GM13976 (cell line): ENCODE measurements at regions not wholly inside any gene's neighbourhood (a gene's known extent, or its start where the extent isn't known, plus 50 kb on each side); places are given as distances from the start of the nearest gene placed in this dataset.

Experiments used
- DNase-seq: peaks from one replicate; pipeline ENCODE4 v3.0.0; 2012; ENCODE audit warnings: low spot score
- CTCF ChIP-seq: IDR thresholded peaks from 2 replicates; pipeline ENCODE4 v1.5.1; 2012; ENCODE audit warnings: borderline replicate concordance, mild to moderate bottlenecking; ENCODE audit not compliant: insufficient read depth; ENCODE audit errors: extremely low read depth, missing control alignments, control extremely low read depth
- in situ Hi-C: fragments of 300-500 bp; cut with MboI; formaldehyde crosslinking; loops from one replicate; pipeline ENCODE4 v1.12.0; 2022; ENCODE audit warnings: low sequenced_read_pairs, mixed read lengths, inconsistent platforms; ENCODE audit not compliant: unreplicated experiment

- DNase-seq = no peak
- no peak for TF ChIP-seq CTCF
- in situ Hi-C loops = no loop called here
These were observed 1420.1 kb upstream of the ACO1 start for GRCh38 chr9:30964332-30964731.

DNA sequence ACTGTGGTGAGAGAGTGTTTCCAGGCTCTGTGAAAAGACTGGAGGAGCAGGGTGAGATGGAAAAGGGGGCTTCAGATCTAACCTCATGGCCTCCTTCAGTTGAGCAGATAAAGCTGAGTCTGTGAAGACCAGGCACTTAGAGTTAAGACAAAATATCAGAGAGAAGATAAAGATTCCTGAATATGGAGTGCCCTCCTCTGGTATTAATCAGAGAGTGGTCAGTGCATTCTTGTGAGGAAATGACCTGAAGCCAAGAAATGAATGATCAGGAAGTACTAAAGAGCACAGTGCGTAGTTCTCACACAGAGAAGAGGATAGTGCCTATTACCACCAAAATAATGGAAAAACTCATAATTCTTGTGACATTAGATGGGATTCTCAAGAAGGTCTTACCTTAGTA, 1417.0 kb upstream of the ACO1 start:
- no peak for DNase-seq
- TF ChIP-seq CTCF = no peak
- in situ Hi-C loops = no loop called here

DNA sequence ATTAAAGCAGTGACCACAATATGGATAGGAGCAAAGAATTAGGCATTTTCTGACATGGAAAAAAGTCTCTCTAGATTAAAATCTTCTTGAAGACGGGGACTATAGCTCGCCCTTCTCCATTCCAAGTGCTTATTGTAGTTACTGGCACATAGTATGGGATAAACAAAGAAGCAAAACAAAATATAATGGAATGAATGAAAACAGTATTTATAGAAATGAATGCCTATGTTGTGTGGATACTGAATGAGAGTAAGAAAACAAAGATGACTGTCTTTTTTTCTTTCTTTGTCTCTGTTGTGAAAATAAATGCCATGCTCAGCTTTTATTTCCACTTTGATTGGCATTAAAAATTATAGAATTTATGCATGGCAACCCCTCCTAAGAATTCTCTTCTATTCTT, 1414.3 kb upstream of the ACO1 start:
- in situ Hi-C loops = no loop called here
- TF ChIP-seq CTCF = no peak

GRCh38 chr9:30970812-30971211, 1413.6 kb upstream of the ACO1 start:
- in situ Hi-C loops = no loop called here
- no peak for TF ChIP-seq CTCF

More for the DNA sequence above, 1414.3 kb upstream of the ACO1 start:
- DNase-seq = no peak

GRCh38 chr9:30972654-30973053, 1411.8 kb upstream of the ACO1 start:
- no peak for DNase-seq
- no peak for TF ChIP-seq CTCF
- in situ Hi-C loops = no loop called here

More at GRCh38 chr9:30970812-30971211, 1413.6 kb upstream of the ACO1 start:
- DNase-seq = no peak

GRCh38 chr9:30977965-30978364, 1406.5 kb upstream of the ACO1 start:
- in situ Hi-C loops = no loop called here
- DNase-seq = no peak
- TF ChIP-seq CTCF = no peak

GRCh38 chr9:30982301-30982700, 1402.1 kb upstream of the ACO1 start:
- in situ Hi-C loops = no loop called here
- no peak for TF ChIP-seq CTCF
- no peak for DNase-seq
